ENCODE measurements at regions not wholly inside any gene's neighbourhood (a gene's known extent, or its start where the extent isn't known, plus 50 kb on each side); places are given as distances from the start of the nearest gene placed in this dataset.

GRCh38 chr4:31043382-31044062 is 323.4 kb downstream of the PCDH7 start:
- Histone ChIP-seq H3K27ac (ENCODE audit: insufficient read length, low read depth, low read length) (no peak overlapping the region), H3K4me1 (ENCODE audit: insufficient read depth, low read length) (peaks cover 8% of the 10 kb centered on the region; the same call in 1 of the 2 replicates)
- no peaks in the 10 kb centered on the region; a peak in 1 of 5 replicates for H3K9me3 Mint-ChIP-seq

More at GRCh38 chr4:31043382-31044062, 323.4 kb downstream of the PCDH7 start:
- H3K4me1 Mint-ChIP-seq = peaks cover 46 to 49% of the 10 kb centered on the region in 2 experiments
- Histone ChIP-seq H4K20me1 (ENCODE audit: control insufficient read depth, insufficient read depth, insufficient read length) (no peaks in the 10 kb centered on the region), H3K79me2 (ENCODE audit: insufficient read depth, low read length) (no peaks in the 10 kb centered on the region), H3K4me2 (ENCODE audit: insufficient read depth, insufficient read length, low read length) (no peak overlapping the region), H2BK12ac (ENCODE audit: insufficient read length, low read depth, low read length) (no peak overlapping the region), H3K18ac (ENCODE audit: insufficient read length, low read depth, low read length) (no peak overlapping the region), H2BK120ac (ENCODE audit: low read depth, low read length, poor library complexity, severe bottlenecking) (no peak overlapping the region), H3K14ac (ENCODE audit: insufficient read depth, low read length) (no peak overlapping the region), H4K5ac (ENCODE audit: insufficient read length, low read depth, low read length) (no peak overlapping the region), H3K23ac (ENCODE audit: insufficient read length, low read depth, low read length) (no peak overlapping the region), H2BK20ac (ENCODE audit: low read depth, low read length, poor library complexity, severe bottlenecking) (no peak overlapping the region), H3K56ac (ENCODE audit: insufficient read length, low read depth, low read length) (no peak overlapping the region), H3K23me2 (ENCODE audit: insufficient read length, low read depth, low read length, poor library complexity, severe bottlenecking) (no peaks in the 10 kb centered on the region), H4K8ac (replicated peaks; ENCODE audit: insufficient read length, low read depth, low read length) (no peak overlapping the region), H2BK5ac (ENCODE audit: insufficient read length, low read length) (no peak overlapping the region), H3K9ac (ENCODE audit: extremely low read depth, insufficient read length, low read length) (no peak overlapping the region), H2BK15ac (ENCODE audit: low read depth, low read length) (no peak overlapping the region), H3K9me3 (ENCODE audit: control insufficient read depth, low read depth, low read length) (no peaks in the 10 kb centered on the region), H2AFZ (ENCODE audit: low read length) (no peak overlapping the region), H3K4ac (ENCODE audit: low read depth, low read length) (no peak overlapping the region), H4K91ac (ENCODE audit: insufficient read length, low read depth, low read length) (no peak overlapping the region), H3T11ph (ENCODE audit: low read length) (no peak overlapping the region), H3K27me3 (ENCODE audit: insufficient read depth, low read length) (no peaks in the 10 kb centered on the region), H3K79me1 (ENCODE audit: insufficient read depth, low read depth, low read length, poor library complexity, severe bottlenecking) (no peaks in the 10 kb centered on the region), H2AK5ac (ENCODE audit: insufficient read length, low read length) (no peak overlapping the region)
- H3K36me3 Mint-ChIP-seq (ENCODE audit: insufficient read depth in 1 of 3, low read depth in 3 of 3) = no peaks in the 10 kb centered on the region; a peak in 2 of 7 replicates
- no peak overlapping the region; a peak in 1 of 5 replicates for H3K4me3 Mint-ChIP-seq
- DNase-seq = no peak
- no peaks in the 10 kb centered on the region for H3K27me3 Mint-ChIP-seq (ENCODE audit: low read depth)
- H3K27ac Mint-ChIP-seq = peak overlapping the region in 2 of 3 experiments; percentile 13 to 99; a peak in 5 of 7 replicates
- TF ChIP-seq, protein P1, sequence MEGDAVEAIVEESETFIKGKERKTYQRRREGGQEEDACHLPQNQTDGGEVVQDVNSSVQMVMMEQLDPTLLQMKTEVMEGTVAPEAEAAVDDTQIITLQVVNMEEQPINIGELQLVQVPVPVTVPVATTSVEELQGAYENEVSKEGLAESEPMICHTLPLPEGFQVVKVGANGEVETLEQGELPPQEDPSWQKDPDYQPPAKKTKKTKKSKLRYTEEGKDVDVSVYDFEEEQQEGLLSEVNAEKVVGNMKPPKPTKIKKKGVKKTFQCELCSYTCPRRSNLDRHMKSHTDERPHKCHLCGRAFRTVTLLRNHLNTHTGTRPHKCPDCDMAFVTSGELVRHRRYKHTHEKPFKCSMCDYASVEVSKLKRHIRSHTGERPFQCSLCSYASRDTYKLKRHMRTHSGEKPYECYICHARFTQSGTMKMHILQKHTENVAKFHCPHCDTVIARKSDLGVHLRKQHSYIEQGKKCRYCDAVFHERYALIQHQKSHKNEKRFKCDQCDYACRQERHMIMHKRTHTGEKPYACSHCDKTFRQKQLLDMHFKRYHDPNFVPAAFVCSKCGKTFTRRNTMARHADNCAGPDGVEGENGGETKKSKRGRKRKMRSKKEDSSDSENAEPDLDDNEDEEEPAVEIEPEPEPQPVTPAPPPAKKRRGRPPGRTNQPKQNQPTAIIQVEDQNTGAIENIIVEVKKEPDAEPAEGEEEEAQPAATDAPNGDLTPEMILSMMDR (conservative IDR thresholded peaks at IDR 0.05) = no peak
- WGBS (ENCODE audit: extremely low coverage, insufficient read length, low lambda C conversion rate) = no CpG with 5 or more reads among the region's 1 CpG

Measured in H9 (cell line).